GM12878 (cell line): ENCODE measurements at regions not wholly inside any gene's neighbourhood (a gene's known extent, or its start where the extent isn't known, plus 50 kb on each side); places are given as distances from the start of the nearest gene placed in this dataset.
A peak's percentile ranks its signal among the peaks of the same experiment; 100 is the strongest.
"Not testable (repeated sequence)": the region's sequence is repeated elsewhere in the genome, so short reads cannot be mapped to it uniquely, and the experiment has no call there.

Experiments
- ATAC-seq: fragments of 200-7000 bp; cut with Tn5 transposase; 3 replicates; pipeline ENCODE4 v1.9.1; 2020; ENCODE audit warnings: mild to moderate bottlenecking, moderate library complexity
- BruUV-seq: library from RNA; stranded (reverse); fragments of 400-500 nt; replicated peaks from 2 replicates; lab custom pipeline; 2021; lab: Mats Ljungman, UMichigan
- CTCF ChIA-PET: fragments of 300-600 bp; sonication (Branson Sonifier 250); formaldehyde crosslinking; extraction: SDS; loops from one replicate; lab custom pipeline; 2021; ENCODE audit warnings: inconsistent platforms; lab: Yijun Ruan, JAX
- POLR2A ChIA-PET: fragments of 350-600 bp; formaldehyde crosslinking; extraction: SDS; loops from one replicate; lab custom pipeline; 2021; ENCODE audit warnings: inconsistent platforms; lab: Charles Lee
- RAD21 ChIA-PET: fragments of 300-600 bp; sonication (Branson Sonifier 250); formaldehyde crosslinking; loops from one replicate; lab custom pipeline; 2023; ENCODE audit warnings: antibody characterized with exemption; ENCODE audit not compliant: unreplicated experiment; lab: Charles Lee
- SMC1A ChIA-PET: fragments of 300-600 bp; sonication (Branson Sonifier 250); formaldehyde crosslinking; loops from one replicate; lab custom pipeline; 2023; ENCODE audit not compliant: unreplicated experiment, uncharacterized antibody; lab: Charles Lee
- DNase-seq: peaks from one replicate; pipeline ENCODE4 v3.0.0-alpha.2; 2011; ENCODE audit warnings: low read depth, low spot score
- FAIRE-seq: peaks from 3 replicates; lab custom pipeline; 2011; peaks lifted over from hg19 to GRCh38; lab: Jason Lieb, UNC
- H2AFZ ChIP-seq: 2 replicates; pipeline ENCODE4 v1.6.0; 2011; ENCODE audit warnings: low read depth, low read length, control low read depth; ENCODE audit not compliant: control insufficient read depth
- H3K27ac ChIP-seq: 2 replicates; pipeline ENCODE4 v1.5.1; 2011; ENCODE audit warnings: control low read depth; ENCODE audit not compliant: control insufficient read depth, insufficient read depth
- H3K27me3 ChIP-seq, 2 experiments: replicated peaks in 1 of 2; 2 replicates each; pipeline versions ENCODE4 v1.6.0 to v1.6.1; 2011; ENCODE audit warnings: low read length in 1 of 2; ENCODE audit not compliant: control insufficient read depth in 2 of 2, insufficient read depth in 2 of 2
- H3K36me3 ChIP-seq, 2 experiments: 2 replicates each; pipeline ENCODE4 v1.5.1; 2011; ENCODE audit warnings: low read length in 1 of 2; ENCODE audit not compliant: control insufficient read depth in 2 of 2, insufficient read depth in 2 of 2
- H3K4me1 ChIP-seq: 2 replicates; pipeline ENCODE4 v1.6.1; 2011; ENCODE audit warnings: mild to moderate bottlenecking, low read length, moderate library complexity, mixed read lengths; ENCODE audit not compliant: control insufficient read depth, insufficient read depth
- H3K4me2 ChIP-seq: 2 replicates; pipeline ENCODE4 v1.6.0; 2011; ENCODE audit warnings: control low read depth; ENCODE audit not compliant: control insufficient read depth, insufficient read depth
- H3K4me3 ChIP-seq: fragments of 200-600 bp; sonication (generic); 2 replicates; pipeline ENCODE4 v1.5.1; 2016
- H3K79me2 ChIP-seq: 2 replicates; pipeline ENCODE4 v1.6.0; 2011; ENCODE audit warnings: low read length; ENCODE audit not compliant: control insufficient read depth, insufficient read depth
- H3K9ac ChIP-seq: 2 replicates; pipeline ENCODE4 v1.8.0; 2011; ENCODE audit warnings: low read length, control low read depth, mixed read lengths; ENCODE audit not compliant: control insufficient read depth, insufficient read depth
- H3K9me3 ChIP-seq: replicated peaks from 3 replicates; pipeline ENCODE4 v1.5.1; 2011; ENCODE audit warnings: mild to moderate bottlenecking, low read length; ENCODE audit not compliant: control insufficient read depth, insufficient read depth
- H4K20me1 ChIP-seq: 2 replicates; pipeline ENCODE4 v1.6.0; 2011; ENCODE audit not compliant: control insufficient read depth, insufficient read depth
- IKZF2 ChIP-seq, 2 experiments: fragments of 450-650 bp; IDR thresholded peaks; 2 replicates each; pipeline ENCODE4 v1.6.1; 2017; ENCODE audit warnings: mild to moderate bottlenecking in 2 of 2, moderate library complexity in 2 of 2
- RUNX3 ChIP-seq: IDR thresholded peaks from 2 replicates; pipeline ENCODE4 v1.6.1; 2012; ENCODE audit warnings: low read length, inconsistent platforms
- WGBS: methylation state at CpG from one replicate; pipeline ENCODE4 v1.1.6; 2016; ENCODE audit warnings: low lambda C conversion rate; ENCODE audit not compliant: insufficient replicate concordance, insufficient coverage; ENCODE audit errors: missing lambda C conversion rate; 5-methylcytosine and 5-hydroxymethylcytosine counted together
- in situ Hi-C: fragments of 300-500 bp; cut with MboI; formaldehyde crosslinking; loops from 9 replicates; pipeline ENCODE4 v1.14.3; 2018; ENCODE audit warnings: mixed read lengths
- intact Hi-C: fragments of 100-400 bp; cut with micrococcal nuclease; formaldehyde crosslinking; loops from one replicate; pipeline ENCODE4 v1.14.2; 2022; ENCODE audit not compliant: unreplicated experiment
- TF ChIP-seq, protein P1 (sequence below): fragments of 450-650 bp; IDR thresholded peaks from 2 replicates; pipeline ENCODE4 v1.6.1; 2017; ENCODE audit warnings: mild to moderate bottlenecking, low read depth, inconsistent platforms; ENCODE audit not compliant: poor library complexity, severe bottlenecking

DNA sequence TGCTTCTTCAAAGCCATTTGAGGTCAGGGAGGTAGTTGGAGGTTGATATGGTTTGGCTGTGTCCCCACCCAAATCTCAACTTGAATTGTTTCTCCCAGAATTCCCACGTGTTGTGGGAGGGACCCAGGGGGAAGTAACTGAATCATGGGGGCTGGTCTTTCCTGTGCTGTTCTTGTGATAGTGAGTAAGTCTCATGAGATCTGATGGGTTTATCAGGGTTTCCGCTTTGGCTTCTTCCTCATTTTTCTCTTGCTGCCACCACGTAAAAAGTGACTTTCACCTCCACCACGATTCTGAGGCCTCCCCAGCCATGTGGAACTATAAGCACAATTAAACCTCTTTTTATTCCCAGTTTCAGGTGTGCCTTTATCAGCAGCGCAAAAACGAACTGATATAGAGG is 62.5 kb upstream of the NFE2L3 start:
- DNase-seq, BruUV-seq, H3K4me2 ChIP-seq, intact Hi-C loops, H3K9me3 ChIP-seq, H3K36me3 ChIP-seq, H3K27me3 ChIP-seq, H3K27ac ChIP-seq, FAIRE-seq, H4K20me1 ChIP-seq, H3K79me2 ChIP-seq, H3K4me3 ChIP-seq, H3K4me1 ChIP-seq, H3K9ac ChIP-seq: not testable (repeated sequence)
- ChIA-PET SMC1A (interaction anchor here (0.8 to 9.2 kb wide), 14 partner anchors 20 to 411 kb away, joined by 3 to 163 read pairs (median 8); no protein-coding TSS in a partner anchor), POLR2A (interaction anchor here (1.2 kb wide), 2 partner anchors 69 to 103 kb away, joined by 3 read pairs; no protein-coding TSS in a partner anchor), CTCF (interaction anchor here (1.0 to 8.9 kb wide), 17 partner anchors 18 to 580 kb away, joined by 3 to 203 read pairs (median 13); partner anchors contain the start of genes CBX3, HNRNPA2B1 and NFE2L3), RAD21 (interaction anchor here (1.0 to 6.6 kb wide), 8 partner anchors 11 to 276 kb away, joined by 3 to 117 read pairs (median 16); partner anchors contain the start of gene HNRNPA2B1)
- peak; percentile 43 for ATAC-seq
- peak; percentile 32; the same call in 1 of the 2 replicates for TF ChIP-seq RUNX3
- TF ChIP-seq, protein P1, sequence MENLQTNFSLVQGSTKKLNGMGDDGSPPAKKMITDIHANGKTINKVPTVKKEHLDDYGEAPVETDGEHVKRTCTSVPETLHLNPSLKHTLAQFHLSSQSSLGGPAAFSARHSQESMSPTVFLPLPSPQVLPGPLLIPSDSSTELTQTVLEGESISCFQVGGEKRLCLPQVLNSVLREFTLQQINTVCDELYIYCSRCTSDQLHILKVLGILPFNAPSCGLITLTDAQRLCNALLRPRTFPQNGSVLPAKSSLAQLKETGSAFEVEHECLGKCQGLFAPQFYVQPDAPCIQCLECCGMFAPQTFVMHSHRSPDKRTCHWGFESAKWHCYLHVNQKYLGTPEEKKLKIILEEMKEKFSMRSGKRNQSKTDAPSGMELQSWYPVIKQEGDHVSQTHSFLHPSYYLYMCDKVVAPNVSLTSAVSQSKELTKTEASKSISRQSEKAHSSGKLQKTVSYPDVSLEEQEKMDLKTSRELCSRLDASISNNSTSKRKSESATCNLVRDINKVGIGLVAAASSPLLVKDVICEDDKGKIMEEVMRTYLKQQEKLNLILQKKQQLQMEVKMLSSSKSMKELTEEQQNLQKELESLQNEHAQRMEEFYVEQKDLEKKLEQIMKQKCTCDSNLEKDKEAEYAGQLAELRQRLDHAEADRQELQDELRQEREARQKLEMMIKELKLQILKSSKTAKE, result peak; percentile 30
- peak in 1 of 2 experiments; percentile 36; a peak in 2 of 4 replicates for TF ChIP-seq IKZF2 (IDR thresholded peaks at IDR 0.05)
- in situ Hi-C loops, result loop anchor here (25.0 kb wide), 1 partner anchor 1073 kb away; the partner anchor contains the start of genes HOXA10, HOXA3, HOXA7 and HOXA9
- 33% methylated on average over 6 of the region's 6 CpGs for WGBS
- peak overlapping the region; percentile 10; the same call in 1 of the 2 replicates for H2AFZ ChIP-seq
